B cell (primary cell): ENCODE measurements at regions not wholly inside any gene's neighbourhood (a gene's known extent, or its start where the extent isn't known, plus 50 kb on each side); places are given as distances from the start of the nearest gene placed in this dataset.

ENCODE experiments used
- ATAC-seq: fragments of 200-7000 bp; cut with Tn5 transposase; one replicate; pipeline ENCODE4 v1.10.0; 2021; ENCODE audit warnings: low read depth, mild to moderate bottlenecking, moderate number of reproducible peaks, moderate library complexity
- CTCF ChIA-PET: fragments of 350-600 bp; sonication (Branson Sonifier 250); formaldehyde crosslinking; loops from one replicate; lab custom pipeline; 2021; ENCODE audit warnings: antibody characterized with exemption, inconsistent platforms; lab: Charles Lee
- POLR2A ChIA-PET: fragments of 350-600 bp; sonication (Branson Sonifier 250); formaldehyde crosslinking; loops from one replicate; lab custom pipeline; 2021; ENCODE audit warnings: antibody characterized with exemption; lab: Charles Lee
- DNase-seq: peaks from one replicate; pipeline ENCODE4 v3.0.0; 2013
- H2AFZ ChIP-seq: 2 replicates; pipeline ENCODE4 v1.6.1; 2012; ENCODE audit warnings: mild to moderate bottlenecking, low read depth, low read length; ENCODE audit not compliant: insufficient read depth, poor library complexity, severe bottlenecking
- H3K27ac ChIP-seq, 2 donors: 1 replicate in 1 of 2; 2 replicates in 1 of 2; pipeline ENCODE4 v1.5.1; 2012 to 2013; ENCODE audit warnings: low read length in 2 of 2, mild to moderate bottlenecking in 2 of 2, moderate library complexity in 1 of 2
- H3K27me3 ChIP-seq, 4 experiments: fragments of 200-600 bp in 1 of 4; sonication (generic) in 1 of 4; replicated peaks in 1 of 4; 1 replicate in 2 of 4; 2 replicates in 2 of 4; pipeline versions ENCODE4 v1.6.1 to v1.7.0; 2013 to 2016; ENCODE audit warnings: low read length in 3 of 4, mild to moderate bottlenecking in 2 of 4, mixed read lengths in 1 of 4, moderate library complexity in 1 of 4; ENCODE audit not compliant: insufficient read depth in 4 of 4, control insufficient read depth in 3 of 4; ENCODE audit errors: control extremely low read depth in 1 of 4
- H3K36me3 ChIP-seq, 2 experiments: replicated peaks in 1 of 2; 1 replicate in 1 of 2; 2 replicates in 1 of 2; pipeline versions ENCODE4 v1.6.1 to v1.7.1; 2013; ENCODE audit warnings: low read length in 1 of 2; ENCODE audit not compliant: insufficient read depth in 2 of 2, control insufficient read depth in 1 of 2; ENCODE audit errors: control extremely low read depth in 1 of 2, extremely low read depth in 1 of 2
- H3K4me1 ChIP-seq, 2 donors: fragments of 200-600 bp in 1 of 2; sonication (generic) in 1 of 2; 1 replicate in 1 of 2; 2 replicates in 1 of 2; pipeline versions ENCODE4 v1.5.1 to v1.6.1; 2013 to 2017; ENCODE audit warnings: low read length in 2 of 2; ENCODE audit not compliant: control insufficient read depth in 2 of 2, insufficient read depth in 2 of 2
- H3K4me2 ChIP-seq: replicated peaks from 2 replicates; pipeline ENCODE3; 2012; ENCODE audit warnings: mild to moderate bottlenecking, low read depth, low read length; ENCODE audit not compliant: poor library complexity, severe bottlenecking
- H3K4me3 ChIP-seq, 5 experiments: fragments of 200-600 bp in 1 of 5; sonication (generic) in 1 of 5; 1 replicate in 3 of 5; 2 replicates in 2 of 5; pipeline versions ENCODE4 v1.5.1 to v1.7.0; 2011 to 2016; ENCODE audit warnings: low read length in 4 of 5, mild to moderate bottlenecking in 4 of 5, low read depth in 2 of 5, control low read depth in 1 of 5, moderate library complexity in 1 of 5; ENCODE audit not compliant: insufficient read depth in 1 of 5; ENCODE audit errors: control extremely low read depth in 1 of 5, extremely low read depth in 1 of 5
- H3K79me2 ChIP-seq: fragments of 200-600 bp; sonication (generic); one replicate; pipeline ENCODE4 v1.6.0; 2016; ENCODE audit warnings: low read length; ENCODE audit not compliant: control insufficient read depth, insufficient read depth
- H3K9ac ChIP-seq: fragments of 200-600 bp; sonication (generic); 2 replicates; pipeline ENCODE4 v1.6.1; 2017; ENCODE audit warnings: mild to moderate bottlenecking, low read length, moderate library complexity
- H3K9me3 ChIP-seq, 3 donors: one replicate each; pipeline versions ENCODE4 v1.6.1 to v1.7.1; 2013; ENCODE audit warnings: low read length in 2 of 3; ENCODE audit not compliant: control insufficient read depth in 2 of 3, insufficient read depth in 1 of 3; ENCODE audit errors: control extremely low read depth in 1 of 3
- H4K20me1 ChIP-seq: 2 replicates; pipeline ENCODE4 v1.6.0; 2012; ENCODE audit warnings: mild to moderate bottlenecking, low read length; ENCODE audit not compliant: insufficient read depth, control insufficient read depth, poor library complexity, severe bottlenecking
- H3K27ac Mint-ChIP-seq: one replicate; pipeline ENCODE4 v1.8.0; 2021; ENCODE audit warnings: mixed read lengths
- H3K27me3 Mint-ChIP-seq: one replicate; pipeline ENCODE4 v1.8.0; 2021; ENCODE audit warnings: mixed read lengths
- H3K4me1 Mint-ChIP-seq: one replicate; pipeline ENCODE4 v1.8.0; 2021; ENCODE audit warnings: mixed read lengths
- H3K4me3 Mint-ChIP-seq: one replicate; pipeline ENCODE4 v1.8.0; 2021; ENCODE audit warnings: mixed read lengths
- H3K9me3 Mint-ChIP-seq: one replicate; pipeline ENCODE4 v1.8.0; 2022; ENCODE audit warnings: mixed read lengths; ENCODE audit not compliant: insufficient read depth
- CTCF ChIP-seq: fragments of 200-600 bp; IDR thresholded peaks from one replicate; pipeline ENCODE4 v1.8.0; 2022; ENCODE audit warnings: antibody characterized with exemption, mild to moderate bottlenecking
- EZH2 ChIP-seq: IDR thresholded peaks from 2 replicates; pipeline ENCODE4 v1.6.1; 2012; ENCODE audit warnings: borderline replicate concordance, low read depth, mild to moderate bottlenecking, moderate library complexity, low read length; ENCODE audit not compliant: insufficient read depth, poor library complexity, severe bottlenecking
- WGBS: methylation state at CpG from one replicate; pipeline ENCODE4 v1.1.5; 2013; ENCODE audit warnings: missing lambda C conversion rate; ENCODE audit not compliant: insufficient coverage; 5-methylcytosine and 5-hydroxymethylcytosine counted together
- intact Hi-C: fragments of 100-400 bp; cut with micrococcal nuclease; formaldehyde crosslinking; loops from one replicate; pipeline ENCODE4 v1.10.0; 2022

GRCh38 chr3:35946121-35946853 lies 307.0 kb downstream of the ARPP21 start:
- no peaks in the 10 kb centered on the region for H3K79me2 ChIP-seq
- no peak overlapping the region for H3K9ac ChIP-seq
- no peaks in the 10 kb centered on the region for H3K27me3 Mint-ChIP-seq
- no peaks in the 10 kb centered on the region for H3K4me1 ChIP-seq
- no peaks in the 10 kb centered on the region for H3K36me3 ChIP-seq
- no peaks in the 10 kb centered on the region for H3K9me3 ChIP-seq
- no peaks in the 10 kb centered on the region for H3K27me3 ChIP-seq
- DNase-seq (no peak), ATAC-seq (no peak)
- H3K4me2 ChIP-seq = no peak overlapping the region
- CTCF ChIA-PET = no interaction called here
- POLR2A ChIA-PET = no interaction called here
- TF ChIP-seq EZH2 (no peak), CTCF (peak; percentile 27)
- H3K4me1 Mint-ChIP-seq = no peaks in the 10 kb centered on the region
- no peak overlapping the region for H3K27ac Mint-ChIP-seq
- H2AFZ ChIP-seq = no peak overlapping the region
- WGBS = no CpG with 5 or more reads among the region's 8 CpGs
- H3K4me3 ChIP-seq = no peak overlapping the region
- H3K4me3 Mint-ChIP-seq = no peak overlapping the region
- H4K20me1 ChIP-seq = no peaks in the 10 kb centered on the region
- intact Hi-C loops = no loop called here
- H3K9me3 Mint-ChIP-seq = no peaks in the 10 kb centered on the region
- H3K27ac ChIP-seq = no peak overlapping the region

- H3K4me2 ChIP-seq = no peak overlapping the region
- no peaks in the 10 kb centered on the region for H3K4me1 ChIP-seq
- no peaks in the 10 kb centered on the region for H3K9me3 ChIP-seq
- H3K4me3 ChIP-seq = no peak overlapping the region
- no peak overlapping the region for H2AFZ ChIP-seq
- intact Hi-C loops = no loop called here
- no peak for TF ChIP-seq EZH2
- TF ChIP-seq CTCF = peak; percentile 6
- no peak overlapping the region for H3K9ac ChIP-seq
- no peaks in the 10 kb centered on the region for H3K79me2 ChIP-seq
- no peaks in the 10 kb centered on the region for H3K36me3 ChIP-seq
- DNase-seq (no peak), ATAC-seq (no peak)
- POLR2A ChIA-PET = no interaction called here
- H3K27me3 Mint-ChIP-seq = no peaks in the 10 kb centered on the region
- CTCF ChIA-PET = no interaction called here
- no peaks in the 10 kb centered on the region for H3K9me3 Mint-ChIP-seq
- no peaks in the 10 kb centered on the region for H3K4me1 Mint-ChIP-seq
- no peaks in the 10 kb centered on the region for H3K27me3 ChIP-seq
- H3K27ac ChIP-seq = no peak overlapping the region
- no peak overlapping the region for H3K27ac Mint-ChIP-seq
- WGBS = 100% methylated on average over 1 of the region's 2 CpGs
- no peaks in the 10 kb centered on the region for H4K20me1 ChIP-seq
- no peak overlapping the region for H3K4me3 Mint-ChIP-seq
Measured at GRCh38 chr3:35946854-35947515, 307.7 kb downstream of the ARPP21 start.
